KMS-11 (cell line): ENCODE measurements at regions not wholly inside any gene's neighbourhood (a gene's known extent, or its start where the extent isn't known, plus 50 kb on each side); places are given as distances from the start of the nearest gene placed in this dataset.

Experiments used
- H2AFZ ChIP-seq: fragments of 200-600 bp; sonication (generic); 2 replicates; pipeline ENCODE4 v1.6.1; 2016; ENCODE audit warnings: antibody characterized with exemption, mixed run types, low read depth
- H3K27ac ChIP-seq: fragments of 200-600 bp; sonication (generic); 2 replicates; pipeline ENCODE4 v1.6.1; 2016; ENCODE audit warnings: mild to moderate bottlenecking, mixed run types
- H3K27me3 ChIP-seq: fragments of 200-600 bp; sonication (generic); 2 replicates; pipeline ENCODE4 v1.6.1; 2017; ENCODE audit warnings: mild to moderate bottlenecking, low read depth, mixed run types, moderate library complexity; ENCODE audit not compliant: insufficient read depth
- H3K36me3 ChIP-seq: fragments of 200-600 bp; sonication (generic); 2 replicates; pipeline ENCODE4 v1.6.1; 2017; ENCODE audit warnings: mild to moderate bottlenecking, mixed run types; ENCODE audit not compliant: insufficient read depth
- H3K4me1 ChIP-seq: fragments of 200-600 bp; sonication (generic); 2 replicates; pipeline ENCODE4 v1.6.1; 2016; ENCODE audit warnings: mild to moderate bottlenecking, low read depth, mixed run types; ENCODE audit not compliant: poor library complexity, severe bottlenecking
- H3K4me2 ChIP-seq: fragments of 200-600 bp; sonication (generic); 2 replicates; pipeline ENCODE4 v1.7.0; 2016; ENCODE audit warnings: mild to moderate bottlenecking, mixed run types
- H3K4me3 ChIP-seq: fragments of 200-600 bp; sonication (generic); IDR thresholded peaks from 2 replicates; pipeline ENCODE4 v1.6.1; 2017; ENCODE audit warnings: low read depth, low read length, mixed read lengths; ENCODE audit not compliant: insufficient read depth
- H3K79me2 ChIP-seq: fragments of 200-600 bp; sonication (generic); 2 replicates; pipeline ENCODE4 v1.6.1; 2016; ENCODE audit warnings: low read depth, mixed run types; ENCODE audit not compliant: insufficient read depth
- H3K9ac ChIP-seq: fragments of 200-600 bp; sonication (generic); 2 replicates; pipeline ENCODE4 v1.6.1; 2016; ENCODE audit warnings: mild to moderate bottlenecking, mixed run types
- H4K20me1 ChIP-seq: fragments of 200-600 bp; sonication (generic); 2 replicates; pipeline ENCODE4 v1.6.1; 2016; ENCODE audit warnings: mild to moderate bottlenecking, mixed run types; ENCODE audit not compliant: insufficient read depth
- CTCF ChIP-seq: fragments of 200-600 bp; sonication (generic); conservative IDR thresholded peaks from 2 replicates; pipeline ENCODE4 v1.6.1; 2017; ENCODE audit warnings: low read depth, mild to moderate bottlenecking, antibody characterized with exemption, low read length, moderate library complexity, mixed read lengths

- Histone ChIP-seq H3K36me3 (no peaks in the 10 kb centered on the region), H4K20me1 (no peaks in the 10 kb centered on the region), H3K4me2 (no peak overlapping the region), H3K27me3 (no peaks in the 10 kb centered on the region), H3K79me2 (no peaks in the 10 kb centered on the region), H3K4me1 (no peaks in the 10 kb centered on the region), H3K9ac (no peak overlapping the region), H3K4me3 (no peak overlapping the region), H3K27ac (no peak overlapping the region), H2AFZ (no peak overlapping the region)
- no peak for TF ChIP-seq CTCF
Measured at GRCh38 chr2:236700703-236701102, 131.1 kb downstream of the ACKR3 start.

GRCh38 chr2:236702657-236703372 lies 133.2 kb downstream of the ACKR3 start:
- H3K4me1 ChIP-seq, result no peaks in the 10 kb centered on the region
- H3K79me2 ChIP-seq, result no peaks in the 10 kb centered on the region
- no peak overlapping the region for H3K4me2 ChIP-seq
- TF ChIP-seq CTCF, result no peak
- no peaks in the 10 kb centered on the region for H3K36me3 ChIP-seq
- H3K9ac ChIP-seq, result no peak overlapping the region
- no peak overlapping the region for H3K4me3 ChIP-seq
- H3K27me3 ChIP-seq, result no peaks in the 10 kb centered on the region
- H4K20me1 ChIP-seq, result no peaks in the 10 kb centered on the region
- H3K27ac ChIP-seq, result no peak overlapping the region
- no peak overlapping the region for H2AFZ ChIP-seq

- H3K4me2 ChIP-seq, result no peak overlapping the region
- no peaks in the 10 kb centered on the region for H3K27me3 ChIP-seq
- H3K4me1 ChIP-seq, result no peaks in the 10 kb centered on the region
- no peak for TF ChIP-seq CTCF
- no peak overlapping the region for H3K9ac ChIP-seq
- H3K4me3 ChIP-seq, result no peak overlapping the region
- H3K27ac ChIP-seq, result no peak overlapping the region
- H3K79me2 ChIP-seq, result no peaks in the 10 kb centered on the region
- no peaks in the 10 kb centered on the region for H3K36me3 ChIP-seq
- no peaks in the 10 kb centered on the region for H4K20me1 ChIP-seq
- no peak overlapping the region for H2AFZ ChIP-seq
Measured at GRCh38 chr2:236703373-236703709, 133.7 kb downstream of the ACKR3 start.

GRCh38 chr2:236703906-236704305 lies 134.3 kb downstream of the ACKR3 start:
- H3K4me3 ChIP-seq, result no peak overlapping the region
- H3K9ac ChIP-seq, result no peak overlapping the region
- no peaks in the 10 kb centered on the region for H3K79me2 ChIP-seq
- no peaks in the 10 kb centered on the region for H3K27me3 ChIP-seq
- H4K20me1 ChIP-seq, result no peaks in the 10 kb centered on the region
- no peak overlapping the region for H3K4me2 ChIP-seq
- no peak overlapping the region for H3K27ac ChIP-seq
- no peaks in the 10 kb centered on the region for H3K4me1 ChIP-seq
- no peak overlapping the region for H2AFZ ChIP-seq
- no peaks in the 10 kb centered on the region for H3K36me3 ChIP-seq
- TF ChIP-seq CTCF, result no peak
